ENCODE measurements at regions not wholly inside any gene's neighbourhood (a gene's known extent, or its start where the extent isn't known, plus 50 kb on each side); places are given as distances from the start of the nearest gene placed in this dataset.
"Not testable (repeated sequence)": the region's sequence is repeated elsewhere in the genome, so short reads cannot be mapped to it uniquely, and the experiment has no call there.

- DNase-seq = no peak
Observed at GRCh38 chr7:10355816-10356215, 617.9 kb upstream of the PHF14 start.

- no peak for DNase-seq
Observed at GRCh38 chr7:10360050-10360449, 613.6 kb upstream of the PHF14 start.

GRCh38 chr7:10401793-10402192 is 571.9 kb upstream of the PHF14 start:
- no peak for DNase-seq

- DNase-seq = peak; percentile 73
Observed at GRCh38 chr7:10412422-10413019, 561.2 kb upstream of the PHF14 start.

- DNase-seq = no peak
Observed at GRCh38 chr7:10418985-10419384, 554.7 kb upstream of the PHF14 start.

GRCh38 chr7:10429031-10429430 is 544.6 kb upstream of the PHF14 start:
- DNase-seq = no peak

- DNase-seq = peak; percentile 12
Observed at GRCh38 chr7:10429511-10429910, 544.2 kb upstream of the PHF14 start.

GRCh38 chr7:10436302-10436701 is 537.4 kb upstream of the PHF14 start:
- DNase-seq = no peak

- DNase-seq = no peak
Observed at GRCh38 chr7:10439027-10439426, 534.6 kb upstream of the PHF14 start.

- DNase-seq = no peak
Observed at GRCh38 chr7:10455936-10456335, 517.7 kb upstream of the PHF14 start.

GRCh38 chr7:10460474-10460873 is 513.2 kb upstream of the PHF14 start:
- DNase-seq = no peak

GRCh38 chr7:10463701-10464100 is 510.0 kb upstream of the PHF14 start:
- no peak for DNase-seq

GRCh38 chr7:10465536-10465935 is 508.1 kb upstream of the PHF14 start:
- not testable (repeated sequence) for DNase-seq

- DNase-seq = no peak
Observed at GRCh38 chr7:10468908-10469307, 504.8 kb upstream of the PHF14 start.

GRCh38 chr7:10469476-10469875 is 504.2 kb upstream of the PHF14 start:
- DNase-seq = no peak

GRCh38 chr7:10471280-10472058 is 502.2 kb upstream of the PHF14 start:
- no peak for DNase-seq

- DNase-seq = no peak
Observed at GRCh38 chr7:10472115-10472514, 501.6 kb upstream of the PHF14 start.

- no peak for DNase-seq
Observed at GRCh38 chr7:10473569-10473968, 500.1 kb upstream of the PHF14 start.

- no peak for DNase-seq
Observed at GRCh38 chr7:10474048-10474447, 499.6 kb upstream of the PHF14 start.

GRCh38 chr7:10475940-10476641 is 497.6 kb upstream of the PHF14 start:
- DNase-seq = no peak

GRCh38 chr7:10476642-10477041 is 497.0 kb upstream of the PHF14 start:
- no peak for DNase-seq

GRCh38 chr7:10483671-10484070 is 490.0 kb upstream of the PHF14 start:
- no peak for DNase-seq

GRCh38 chr7:10484767-10485166 is 488.9 kb upstream of the PHF14 start:
- no peak for DNase-seq
